Fibroblast of the aortic adventitia (primary cell): ENCODE measurements at regions not wholly inside any gene's neighbourhood (a gene's known extent, or its start where the extent isn't known, plus 50 kb on each side); places are given as distances from the start of the nearest gene placed in this dataset.
A peak's percentile ranks its signal among the peaks of the same experiment; 100 is the strongest.

Source experiments
- DNase-seq: peaks from one replicate; pipeline ENCODE4 v3.0.0-alpha.2; 2010; ENCODE audit warnings: low read depth
- H3K4me3 ChIP-seq: 2 replicates; pipeline ENCODE4 v1.5.1; 2011; ENCODE audit warnings: low read depth, mild to moderate bottlenecking, control low read depth, low read length, moderate library complexity
- TF ChIP-seq, protein P1 (sequence below): IDR thresholded peaks from 2 replicates; pipeline ENCODE4 v1.5.1; 2011; ENCODE audit warnings: mild to moderate bottlenecking, low read length, control low read depth, inconsistent platforms; ENCODE audit not compliant: insufficient read depth

DNA sequence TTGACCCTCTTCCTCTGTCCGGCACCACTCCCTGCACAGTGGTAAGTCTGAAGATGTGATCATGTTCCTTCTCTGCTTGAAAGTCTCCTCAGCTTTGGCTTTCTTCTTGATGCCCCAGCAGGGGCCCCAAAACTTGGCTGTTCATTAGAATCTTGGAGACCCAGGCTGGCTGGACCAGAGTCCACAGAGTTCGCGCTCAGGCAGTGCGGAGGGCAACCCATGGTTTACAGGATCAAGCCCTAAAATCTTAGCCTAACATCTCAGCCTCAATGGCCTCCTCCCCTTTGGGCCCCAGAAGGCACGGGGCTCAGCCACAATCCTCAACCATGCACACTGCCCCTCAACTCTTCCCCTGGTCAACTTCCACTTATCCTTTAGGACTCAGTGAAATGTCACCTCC, 72.9 kb upstream of the GTSF1L start:
- H3K4me3 ChIP-seq = no peak overlapping the region
- TF ChIP-seq, protein P1, sequence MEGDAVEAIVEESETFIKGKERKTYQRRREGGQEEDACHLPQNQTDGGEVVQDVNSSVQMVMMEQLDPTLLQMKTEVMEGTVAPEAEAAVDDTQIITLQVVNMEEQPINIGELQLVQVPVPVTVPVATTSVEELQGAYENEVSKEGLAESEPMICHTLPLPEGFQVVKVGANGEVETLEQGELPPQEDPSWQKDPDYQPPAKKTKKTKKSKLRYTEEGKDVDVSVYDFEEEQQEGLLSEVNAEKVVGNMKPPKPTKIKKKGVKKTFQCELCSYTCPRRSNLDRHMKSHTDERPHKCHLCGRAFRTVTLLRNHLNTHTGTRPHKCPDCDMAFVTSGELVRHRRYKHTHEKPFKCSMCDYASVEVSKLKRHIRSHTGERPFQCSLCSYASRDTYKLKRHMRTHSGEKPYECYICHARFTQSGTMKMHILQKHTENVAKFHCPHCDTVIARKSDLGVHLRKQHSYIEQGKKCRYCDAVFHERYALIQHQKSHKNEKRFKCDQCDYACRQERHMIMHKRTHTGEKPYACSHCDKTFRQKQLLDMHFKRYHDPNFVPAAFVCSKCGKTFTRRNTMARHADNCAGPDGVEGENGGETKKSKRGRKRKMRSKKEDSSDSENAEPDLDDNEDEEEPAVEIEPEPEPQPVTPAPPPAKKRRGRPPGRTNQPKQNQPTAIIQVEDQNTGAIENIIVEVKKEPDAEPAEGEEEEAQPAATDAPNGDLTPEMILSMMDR = no peak
- no peak for DNase-seq

GRCh38 chr20:43799150-43799711, 72.4 kb upstream of the GTSF1L start:
- peak; percentile 33 for DNase-seq

DNA sequence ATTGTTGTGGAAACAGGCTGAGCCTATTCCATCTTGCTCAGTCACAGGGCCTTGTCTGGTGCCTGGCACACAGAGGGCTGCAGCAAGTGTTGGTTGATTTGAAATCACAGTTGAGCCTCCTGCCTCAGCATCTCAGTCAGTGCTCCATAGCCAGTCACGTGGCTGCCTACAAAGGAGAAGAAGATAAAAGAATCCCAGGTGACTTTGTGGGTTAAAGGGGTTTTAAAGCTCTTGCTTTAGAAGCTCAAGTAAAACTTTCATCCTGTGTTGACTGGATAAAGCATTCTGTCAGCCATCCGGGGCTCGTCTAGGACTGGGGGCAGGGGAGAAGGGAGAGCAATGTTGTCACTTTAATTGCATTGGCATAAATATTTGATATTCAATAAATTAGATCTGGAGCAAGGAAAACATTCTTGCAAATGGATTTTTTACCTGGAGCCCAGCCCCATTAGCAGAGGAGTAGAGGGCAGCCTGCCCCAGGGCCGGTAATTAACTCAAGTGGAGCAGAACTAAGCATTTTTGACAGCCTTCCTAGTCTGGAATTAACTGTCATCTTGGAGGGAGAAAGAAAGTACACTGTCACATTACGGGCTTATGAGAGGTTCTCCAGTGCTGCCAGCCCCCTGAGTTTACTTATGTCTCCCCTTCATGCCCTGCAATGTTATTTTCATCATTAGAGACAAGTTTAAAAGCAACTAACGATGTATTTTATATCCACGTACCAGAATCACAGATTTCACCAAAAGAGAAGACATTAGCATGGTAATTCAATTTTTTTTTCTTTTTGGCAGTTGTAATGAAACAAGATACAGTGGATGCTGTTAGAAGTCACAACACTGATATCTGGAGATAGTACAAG, 71.7 kb upstream of the GTSF1L start:
- no peak overlapping the region for H3K4me3 ChIP-seq
- DNase-seq = no peak
- TF ChIP-seq, protein P1 = no peak

More at GRCh38 chr20:43799150-43799711, 72.4 kb upstream of the GTSF1L start:
- TF ChIP-seq, protein P1 = no peak
- H3K4me3 ChIP-seq = no peak overlapping the region

- no peak overlapping the region for H3K4me3 ChIP-seq
- no peak for DNase-seq
- TF ChIP-seq, protein P1 = no peak
Observed at GRCh38 chr20:43794326-43794725, 67.5 kb upstream of the GTSF1L start.

DNA sequence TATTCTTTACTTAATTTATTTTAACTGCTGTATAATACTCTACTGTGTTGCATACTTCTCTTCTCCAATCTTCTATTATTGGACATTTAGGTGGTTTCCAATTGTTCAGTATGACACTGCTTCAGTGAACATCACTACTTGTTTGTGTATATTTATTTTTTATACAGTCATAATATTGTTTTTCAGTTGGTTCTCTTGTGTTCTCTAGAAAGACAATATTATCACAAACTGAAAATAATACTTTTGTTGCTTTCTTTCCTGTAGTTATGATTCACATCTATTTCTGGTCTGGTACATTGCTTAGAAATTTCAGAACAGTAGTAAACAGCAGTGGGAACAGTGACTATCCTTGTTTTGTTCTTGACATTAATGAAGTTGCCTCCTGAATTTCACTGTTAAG, 62.8 kb upstream of the GTSF1L start:
- TF ChIP-seq, protein P1 = no peak
- no peak for DNase-seq

DNA sequence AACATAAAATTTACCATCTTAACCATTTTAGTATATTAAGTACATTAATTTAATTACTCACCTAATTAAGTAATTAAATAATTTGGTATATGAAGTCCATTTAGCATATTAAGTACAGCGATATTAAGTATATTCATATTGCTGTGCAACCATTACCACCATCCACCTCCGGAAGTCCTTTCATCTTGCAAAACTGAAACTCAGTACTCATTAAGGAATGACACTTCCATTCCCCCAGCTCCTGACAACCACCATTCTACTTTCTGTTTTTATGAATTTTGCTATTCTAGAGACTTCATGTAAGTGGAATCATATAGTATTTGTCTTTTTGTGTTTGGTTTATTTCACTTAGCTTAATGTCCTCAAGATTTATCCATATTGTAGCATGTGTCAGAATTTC, 61.1 kb upstream of the GTSF1L start:
- TF ChIP-seq, protein P1 = no peak
- no peak for DNase-seq
- H3K4me3 ChIP-seq = no peak overlapping the region

More for the DNA sequence above, 62.8 kb upstream of the GTSF1L start:
- no peak overlapping the region for H3K4me3 ChIP-seq
